ENCODE measurements at regions not wholly inside any gene's neighbourhood (a gene's known extent, or its start where the extent isn't known, plus 50 kb on each side); places are given as distances from the start of the nearest gene placed in this dataset.

DNA sequence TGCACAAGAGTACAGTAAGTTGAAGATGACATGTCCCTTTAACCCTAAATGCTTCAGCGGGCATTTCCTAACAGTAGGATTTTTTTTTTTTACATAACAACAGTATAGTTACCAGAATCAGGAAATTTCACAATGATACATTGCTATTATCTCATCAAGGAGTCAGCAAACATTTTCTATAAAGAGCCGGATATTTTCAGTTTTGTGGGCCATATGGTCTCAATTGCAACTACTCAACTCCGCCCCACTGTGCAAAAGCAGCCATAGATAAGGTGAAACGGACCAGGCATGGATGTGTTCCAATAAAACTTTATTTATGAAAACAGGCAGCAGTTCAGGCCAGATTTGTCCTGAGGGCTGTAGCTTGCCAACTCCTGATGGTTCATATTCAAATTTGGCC lies 130.6 kb downstream of the SMAD6 start:
- no peak overlapping the region for H3K4me2 ChIP-seq
- TF ChIP-seq Cebpa-rat (IDR thresholded peaks at IDR 0.05) = no peak
- no peaks in the 10 kb centered on the region for H3K9me3 ChIP-seq
- peaks cover 10% of the 10 kb centered on the region for H3K4me1 ChIP-seq
- H3K27me3 ChIP-seq = no peaks in the 10 kb centered on the region
- H3K27ac ChIP-seq = no peak overlapping the region
- H3K36me3 ChIP-seq = no peaks in the 10 kb centered on the region
- no peak overlapping the region for H3K4me3 ChIP-seq
- H3K9ac ChIP-seq = no peak overlapping the region
- H4K20me1 ChIP-seq = no peaks in the 10 kb centered on the region

DNA sequence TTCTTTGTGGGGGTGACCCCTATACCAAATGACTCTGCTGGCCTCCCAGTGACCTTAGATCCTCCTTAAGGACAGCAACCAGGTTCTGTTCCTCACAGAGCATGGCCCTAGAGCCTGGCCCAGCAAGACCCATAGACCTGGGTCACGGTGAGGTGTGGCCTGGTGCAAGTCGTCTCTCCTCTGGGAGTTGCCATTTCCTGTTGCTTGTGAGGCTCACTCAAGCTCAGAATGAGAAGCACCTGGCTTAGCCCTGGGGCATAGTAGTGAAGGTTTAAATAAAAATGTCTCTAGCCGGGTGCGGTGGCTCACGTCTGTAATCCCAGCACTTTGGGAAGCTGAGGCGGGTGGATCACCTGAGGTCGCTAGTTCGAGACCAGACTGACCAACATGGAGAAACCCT lies 131.3 kb downstream of the SMAD6 start:
- Histone ChIP-seq H3K4me3 (no peak overlapping the region), H4K20me1 (no peaks in the 10 kb centered on the region), H3K4me1 (peaks cover 10% of the 10 kb centered on the region), H3K27ac (no peak overlapping the region), H3K27me3 (no peaks in the 10 kb centered on the region), H3K9me3 (no peaks in the 10 kb centered on the region), H3K9ac (no peak overlapping the region), H3K4me2 (peak overlapping the region; percentile 54), H3K36me3 (no peaks in the 10 kb centered on the region)
- no peak for TF ChIP-seq Cebpa-rat (IDR thresholded peaks at IDR 0.05)

DNA sequence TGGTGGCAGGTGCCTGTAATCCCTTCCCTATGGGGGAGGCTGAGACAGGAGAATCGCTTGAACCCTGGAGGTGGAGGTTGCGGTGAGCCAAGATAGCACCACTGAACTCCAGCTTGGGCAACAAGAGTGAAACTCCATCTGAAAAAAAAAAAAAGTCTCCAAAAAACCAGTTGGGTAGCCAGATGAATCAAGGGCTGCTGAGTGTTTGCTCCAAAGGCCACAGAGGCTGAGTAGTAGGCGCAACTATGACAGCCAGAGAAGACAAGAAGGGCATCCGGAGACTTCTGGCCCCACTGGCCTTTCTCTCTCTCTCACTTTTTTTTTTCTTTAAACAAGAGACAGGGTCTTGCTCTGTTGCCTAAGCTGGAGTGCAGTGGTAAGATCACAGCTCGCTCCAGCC lies 131.8 kb downstream of the SMAD6 start:
- H3K36me3 ChIP-seq = no peaks in the 10 kb centered on the region
- H3K4me1 ChIP-seq = peaks cover 10% of the 10 kb centered on the region
- H4K20me1 ChIP-seq = no peaks in the 10 kb centered on the region
- H3K4me2 ChIP-seq = peak overlapping the region; percentile 54
- no peak overlapping the region for H3K4me3 ChIP-seq
- no peak for TF ChIP-seq Cebpa-rat (IDR thresholded peaks at IDR 0.05)
- no peaks in the 10 kb centered on the region for H3K9me3 ChIP-seq
- H3K27ac ChIP-seq = no peak overlapping the region
- no peak overlapping the region for H3K9ac ChIP-seq
- H3K27me3 ChIP-seq = no peaks in the 10 kb centered on the region

DNA sequence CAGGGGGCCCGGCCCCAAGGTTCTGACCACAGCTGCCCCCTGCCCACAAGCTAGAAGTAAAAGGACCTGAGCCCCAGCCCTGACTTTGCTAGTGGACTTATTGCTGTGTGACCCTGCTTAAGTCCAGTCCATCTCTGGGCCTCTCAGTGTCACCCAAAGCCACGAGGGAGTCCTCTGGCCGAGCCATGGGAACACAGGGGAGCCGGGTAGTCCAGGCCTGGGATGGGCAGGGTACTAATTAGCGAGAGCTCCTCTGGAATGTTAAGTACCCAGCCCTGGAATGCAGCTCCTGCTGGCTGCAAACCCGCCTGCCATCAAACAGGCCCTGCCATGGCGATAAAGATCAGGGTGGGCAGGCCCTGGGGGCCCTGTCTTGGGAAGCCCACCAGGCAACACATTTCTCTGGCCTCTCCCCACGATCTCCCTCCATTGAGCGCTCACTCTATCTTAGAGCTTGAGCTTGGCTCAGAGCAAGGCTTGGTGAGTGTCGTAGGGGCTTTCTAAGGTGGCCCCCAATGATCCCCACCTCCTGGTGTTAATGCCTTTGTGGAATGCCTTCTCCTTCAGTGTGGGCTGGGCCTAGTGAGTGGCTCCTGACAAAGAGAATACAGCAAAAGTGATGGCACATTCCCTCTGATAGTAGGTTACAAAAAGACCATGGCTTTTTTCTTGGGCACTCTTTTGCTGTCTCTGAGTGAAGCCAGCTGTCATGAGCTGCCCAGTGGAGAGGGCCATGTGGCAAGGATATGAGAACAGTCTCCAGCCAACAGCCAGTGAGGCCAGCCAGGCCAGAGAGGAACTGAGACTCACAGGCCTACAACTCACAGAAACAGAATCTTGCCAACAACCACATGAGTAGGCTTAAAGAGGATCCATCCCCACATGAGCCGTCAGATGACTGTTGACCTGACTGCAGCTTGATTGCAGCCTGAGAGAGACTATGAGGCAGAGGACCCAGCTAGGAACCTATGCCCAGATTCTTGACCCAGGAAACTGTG lies 133.1 kb downstream of the SMAD6 start:
- Histone ChIP-seq H3K9me3 (no peaks in the 10 kb centered on the region), H3K27ac (no peak overlapping the region), H3K27me3 (peaks cover 7% of the 10 kb centered on the region; the same call in 1 of the 2 replicates), H3K9ac (no peak overlapping the region), H4K20me1 (no peaks in the 10 kb centered on the region), H3K4me3 (no peak overlapping the region), H3K36me3 (no peaks in the 10 kb centered on the region), H3K4me2 (no peak overlapping the region), H3K4me1 (peaks cover 10% of the 10 kb centered on the region)
- TF ChIP-seq Cebpa-rat (IDR thresholded peaks at IDR 0.05) = no peak

DNA sequence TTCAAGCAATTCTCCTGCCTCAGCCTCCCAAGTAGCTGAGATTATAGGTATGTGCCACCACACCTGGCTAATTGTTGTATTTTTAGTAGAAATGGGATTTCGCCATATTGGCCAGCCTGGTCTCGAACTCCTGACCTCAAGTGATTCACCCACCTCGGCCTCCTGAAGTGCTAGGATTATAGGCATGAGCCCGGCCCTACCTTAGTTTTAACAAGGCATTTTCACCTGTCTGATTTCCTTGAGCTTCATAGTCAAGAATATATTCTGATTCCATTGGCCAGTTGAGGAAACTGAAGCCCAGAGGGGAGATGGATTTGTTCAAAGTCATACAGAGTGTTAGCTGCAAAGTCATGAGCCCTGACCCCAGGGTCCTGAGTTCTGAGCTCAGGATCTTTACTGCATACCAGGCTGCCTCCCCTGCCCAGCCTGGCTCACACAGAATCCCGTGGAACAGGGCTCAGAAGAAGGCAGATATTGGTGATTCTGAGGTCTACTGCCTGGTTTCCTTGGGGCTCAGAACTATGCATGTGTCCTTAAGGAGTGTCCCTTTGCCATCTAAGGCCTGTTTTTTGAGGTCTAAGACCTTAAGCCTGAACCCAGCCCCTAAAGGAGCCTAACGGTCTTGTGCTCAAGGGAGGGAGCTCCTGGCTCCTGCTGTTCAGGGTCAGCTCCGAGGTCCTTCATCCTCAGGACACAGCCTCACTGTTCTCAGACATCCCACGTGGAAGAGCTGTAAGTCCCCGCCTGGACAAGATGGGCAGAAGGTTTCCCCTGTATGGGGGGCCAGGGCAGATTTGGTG lies 134.4 kb downstream of the SMAD6 start:
- TF ChIP-seq Cebpa-rat (IDR thresholded peaks at IDR 0.05) = no peak
- H3K4me2 ChIP-seq = no peak overlapping the region
- peaks cover 18% of the 10 kb centered on the region for H3K27me3 ChIP-seq
- H4K20me1 ChIP-seq = peaks cover 5% of the 10 kb centered on the region; the same call in 1 of the 2 replicates
- no peaks in the 10 kb centered on the region for H3K9me3 ChIP-seq
- H3K4me1 ChIP-seq = peaks cover 10% of the 10 kb centered on the region
- H3K9ac ChIP-seq = no peak overlapping the region
- H3K27ac ChIP-seq = no peak overlapping the region
- H3K4me3 ChIP-seq = no peak overlapping the region
- no peaks in the 10 kb centered on the region for H3K36me3 ChIP-seq

DNA sequence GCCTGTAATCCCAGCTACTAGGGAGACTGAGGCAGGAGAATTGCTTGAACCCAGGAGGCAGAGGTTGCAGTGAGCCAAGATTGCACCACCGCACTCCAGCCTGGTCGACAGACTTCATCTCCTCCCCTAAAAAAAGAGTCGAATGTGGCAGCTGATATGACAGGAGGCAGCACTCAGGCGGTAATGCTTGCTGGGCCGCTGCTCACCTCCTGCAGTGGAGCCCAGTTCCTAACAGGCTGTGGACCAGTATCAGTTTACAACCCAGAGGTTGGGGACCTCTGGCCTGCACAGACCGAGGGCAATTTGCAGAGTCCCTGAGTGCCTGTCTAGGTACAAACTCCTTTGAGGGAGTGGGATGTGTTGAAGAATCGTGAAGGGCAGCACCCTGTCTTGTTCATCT lies 136.2 kb downstream of the SMAD6 start:
- Histone ChIP-seq H3K9me3 (no peaks in the 10 kb centered on the region), H3K27ac (no peak overlapping the region), H3K4me2 (no peak overlapping the region), H3K4me1 (peaks cover 13% of the 10 kb centered on the region), H3K9ac (no peak overlapping the region), H3K27me3 (peaks cover 36% of the 10 kb centered on the region), H4K20me1 (peaks cover 17% of the 10 kb centered on the region), H3K36me3 (no peaks in the 10 kb centered on the region), H3K4me3 (no peak overlapping the region)
- no peak for TF ChIP-seq Cebpa-rat (IDR thresholded peaks at IDR 0.05)

DNA sequence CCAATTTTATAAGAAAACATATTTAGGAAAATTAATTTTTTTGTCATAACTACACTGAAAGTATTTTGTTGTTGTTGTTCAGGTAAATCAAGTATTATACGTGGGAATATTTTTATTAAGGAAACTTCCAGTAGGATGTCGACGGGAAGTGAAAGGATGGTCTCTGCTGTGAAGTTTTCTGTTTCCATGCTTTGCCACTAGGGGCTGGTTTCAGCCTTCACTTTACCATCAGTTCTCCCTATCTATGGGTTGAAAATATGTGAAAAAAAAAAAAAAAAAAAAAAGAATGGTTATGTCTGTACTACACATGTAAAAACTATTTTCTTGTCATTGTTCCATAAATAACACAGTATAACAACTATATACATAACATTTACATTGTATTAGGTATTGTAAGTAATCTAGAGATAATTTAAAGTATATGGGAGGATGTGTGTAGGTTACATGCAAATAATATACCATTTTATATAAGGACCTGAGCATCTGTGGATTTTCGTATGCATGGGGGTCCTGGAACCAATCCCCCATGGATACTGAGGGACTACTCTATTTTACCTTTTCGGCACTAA lies 136.7 kb downstream of the SMAD6 start:
- Histone ChIP-seq H3K36me3 (no peaks in the 10 kb centered on the region), H3K4me2 (no peak overlapping the region), H3K27me3 (peaks cover 42% of the 10 kb centered on the region), H3K27ac (no peak overlapping the region), H3K9ac (no peak overlapping the region), H3K4me3 (no peak overlapping the region), H4K20me1 (peaks cover 23% of the 10 kb centered on the region), H3K4me1 (peaks cover 8% of the 10 kb centered on the region), H3K9me3 (no peaks in the 10 kb centered on the region)
- no peak for TF ChIP-seq Cebpa-rat (IDR thresholded peaks at IDR 0.05)

DNA sequence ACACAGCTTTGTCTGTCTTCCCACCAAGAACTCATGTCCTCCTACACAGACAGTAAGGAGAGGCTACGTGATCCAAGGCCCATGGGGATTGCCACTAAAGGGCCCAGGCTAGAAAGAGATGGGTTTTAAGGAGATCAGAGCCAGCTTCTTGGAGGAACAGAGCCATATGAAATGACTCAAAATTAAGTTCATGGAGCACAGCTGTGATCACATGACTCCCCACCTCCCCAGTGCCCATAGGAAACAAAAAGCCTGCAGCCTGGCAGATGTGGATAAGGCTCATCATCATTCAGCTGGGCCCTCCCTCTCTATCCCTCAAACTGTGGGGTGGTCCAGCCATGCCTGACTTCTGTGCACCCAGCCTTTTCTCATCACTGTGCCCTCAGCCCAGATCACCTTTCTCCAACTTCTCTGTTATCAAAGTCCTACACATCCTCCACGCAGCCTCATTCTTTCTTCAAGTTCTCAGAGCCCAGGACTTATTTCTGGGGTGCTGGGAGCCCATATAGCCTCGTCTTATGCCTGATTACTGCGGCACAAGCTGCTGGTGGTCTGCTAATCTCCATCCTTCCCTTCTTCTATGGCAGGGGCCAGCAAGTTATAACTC lies 137.6 kb downstream of the SMAD6 start:
- Histone ChIP-seq H3K9me3 (no peaks in the 10 kb centered on the region), H3K9ac (no peak overlapping the region), H3K27ac (no peak overlapping the region), H3K4me2 (no peak overlapping the region), H4K20me1 (peaks cover 31% of the 10 kb centered on the region), H3K36me3 (no peaks in the 10 kb centered on the region), H3K4me1 (peaks cover 5% of the 10 kb centered on the region; the same call in 1 of the 2 replicates), H3K27me3 (peaks cover 50% of the 10 kb centered on the region), H3K4me3 (no peak overlapping the region)
- no peak for TF ChIP-seq Cebpa-rat (IDR thresholded peaks at IDR 0.05)

DNA sequence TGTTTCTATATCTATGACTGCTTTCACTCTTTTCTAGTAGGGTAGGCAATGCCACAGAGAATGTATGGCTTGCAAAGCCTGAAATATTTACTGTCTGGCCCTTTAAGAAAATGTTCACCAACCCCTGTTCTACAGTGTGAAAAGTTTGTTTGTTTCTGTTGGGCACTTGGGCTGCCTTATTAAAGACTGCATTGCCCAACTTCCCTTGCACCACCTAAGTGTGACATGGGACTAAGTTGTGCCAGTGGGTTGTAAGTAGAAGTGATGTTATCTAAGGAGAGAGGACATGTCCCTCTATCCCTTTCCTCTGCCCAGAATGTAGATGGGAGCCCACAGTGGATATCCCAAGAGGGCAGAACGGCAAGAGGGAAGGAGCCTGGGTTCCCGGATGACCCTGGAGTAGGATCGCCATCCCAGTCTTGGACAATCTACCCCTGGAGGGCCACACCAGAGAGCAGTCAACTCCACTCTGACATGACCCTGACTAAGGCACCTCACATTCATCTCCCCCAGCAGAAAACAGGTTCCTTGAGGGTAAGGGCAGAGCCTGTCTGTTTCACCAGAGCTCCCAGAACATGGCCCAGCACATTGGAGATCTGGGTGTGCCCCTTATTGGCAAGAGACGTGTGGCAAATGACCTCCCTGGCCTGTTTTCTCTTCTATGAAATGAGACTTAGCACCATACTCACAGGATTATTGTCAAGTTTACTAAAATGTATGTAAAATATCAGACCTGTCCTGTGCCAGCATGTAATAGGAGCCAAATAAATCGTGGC lies 138.8 kb downstream of the SMAD6 start:
- Histone ChIP-seq H3K4me2 (no peak overlapping the region), H3K27me3 (peaks cover 61% of the 10 kb centered on the region), H3K9me3 (no peaks in the 10 kb centered on the region), H4K20me1 (peaks cover 34% of the 10 kb centered on the region), H3K27ac (no peak overlapping the region), H3K4me3 (no peak overlapping the region), H3K4me1 (peaks cover 5% of the 10 kb centered on the region; the same call in 1 of the 2 replicates), H3K9ac (no peak overlapping the region), H3K36me3 (no peaks in the 10 kb centered on the region)
- no peak for TF ChIP-seq Cebpa-rat (IDR thresholded peaks at IDR 0.05)

All from BLaER1 (cell line).